Neural progenitor cell (in vitro differentiated cells): ENCODE measurements at regions not wholly inside any gene's neighbourhood (a gene's known extent, or its start where the extent isn't known, plus 50 kb on each side); places are given as distances from the start of the nearest gene placed in this dataset.

ENCODE experiments used
- CTCF ChIP-seq: fragments of 200-600 bp; sonication (generic); IDR thresholded peaks from 2 replicates; pipeline ENCODE4 v1.5.1; 2017; ENCODE audit warnings: antibody characterized with exemption, mild to moderate bottlenecking
- EZH2 ChIP-seq: fragments of 200-600 bp; sonication (generic); IDR thresholded peaks from 2 replicates; pipeline ENCODE4 v1.6.1; 2017; ENCODE audit warnings: antibody characterized with exemption, mild to moderate bottlenecking, moderate library complexity
- EZH2phosphoT487 ChIP-seq: fragments of 200-600 bp; sonication (generic); IDR thresholded peaks from 2 replicates; pipeline ENCODE4 v1.6.1; 2017; ENCODE audit warnings: antibody characterized with exemption

- TF ChIP-seq CTCF, result no peak
- no peak for TF ChIP-seq EZH2
- no peak for TF ChIP-seq EZH2phosphoT487
Observed at GRCh38 chr6:169983651-169984050, 232.2 kb downstream of the ERMARD start.
